ENCODE measurements at regions not wholly inside any gene's neighbourhood (a gene's known extent, or its start where the extent isn't known, plus 50 kb on each side); places are given as distances from the start of the nearest gene placed in this dataset.

DNA sequence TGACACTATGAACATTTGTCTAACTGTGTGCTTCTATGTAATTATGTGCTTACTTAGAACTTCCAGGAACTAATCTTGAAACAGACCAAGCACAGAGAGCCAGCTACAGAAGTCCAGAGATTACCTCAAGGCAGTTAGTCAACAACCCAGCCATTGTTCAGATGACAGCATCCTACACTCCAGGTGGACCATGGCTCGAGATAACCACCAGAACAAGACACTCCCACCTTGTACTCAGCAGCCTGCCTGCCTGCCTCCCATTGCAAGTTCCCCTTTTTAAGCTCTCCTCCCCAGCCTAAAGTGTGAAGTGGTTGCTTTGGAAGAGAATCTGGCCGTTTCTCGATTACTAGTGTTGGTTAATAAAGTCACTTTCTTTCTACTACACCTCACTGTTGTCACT is 1080.6 kb upstream of the LRRN3 start:
- Histone ChIP-seq H3K4me1 (replicated peaks in 1 of 2) (peaks cover 0 to 2% of the 10 kb centered on the region in 2 donors), H3K4me3 (no peak overlapping the region), H3K27ac (no peak overlapping the region)
- WGBS, 10 experiments, result 0 to 90% (median 82%) methylated on average over 2 to 3 of the region's 3 CpGs; no CpG with 5 or more reads in 3 of the 10 experiments
- in situ Hi-C loops (cut with MboI; ENCODE audit: low pct_unique_long_range_greater_than_20kb in 2 of 9, low sequenced_read_pairs in 9 of 9, unreplicated experiment in 9 of 9), result no loop called here
- no peak for ATAC-seq (replicated peaks in 6 of 8)

DNA sequence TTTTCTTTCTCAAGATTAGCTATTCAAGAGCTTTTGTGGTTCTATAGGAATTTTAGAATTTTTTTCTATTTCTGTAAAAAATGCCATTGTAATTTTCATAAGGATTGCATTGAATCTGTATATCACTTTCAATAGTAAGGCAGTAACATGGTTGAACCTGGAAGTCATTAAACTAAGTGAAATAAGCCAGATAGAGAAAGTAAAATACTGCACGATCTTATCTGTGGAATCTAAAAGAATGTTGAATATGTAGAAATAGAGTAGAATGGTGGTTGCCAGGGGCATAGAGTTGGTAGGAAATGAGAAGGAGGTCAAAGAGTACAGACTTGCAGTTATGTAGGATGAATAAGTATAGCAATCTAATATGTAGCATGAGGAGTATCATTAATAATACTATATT is 1073.5 kb upstream of the LRRN3 start:
- 0 to 100% (median 82%) methylated on average over 1 of the region's 1 CpG for WGBS, 10 experiments
- no peak overlapping the region for H3K4me3 ChIP-seq
- H3K4me1 ChIP-seq (replicated peaks in 1 of 2), result no peaks in the 10 kb centered on the region
- ATAC-seq (replicated peaks in 6 of 8), result no peak
- H3K27ac ChIP-seq, result no peak overlapping the region
- in situ Hi-C loops (cut with MboI; ENCODE audit: low pct_unique_long_range_greater_than_20kb in 2 of 9, low sequenced_read_pairs in 9 of 9, unreplicated experiment in 9 of 9), result no loop called here

- WGBS, 10 experiments, result 3 to 100% (median 78%) methylated on average over 1 to 3 of the region's 3 CpGs
- H3K4me1 ChIP-seq (replicated peaks in 1 of 2), result no peaks in the 10 kb centered on the region
- in situ Hi-C loops (cut with MboI; ENCODE audit: low pct_unique_long_range_greater_than_20kb in 2 of 9, low sequenced_read_pairs in 9 of 9, unreplicated experiment in 9 of 9), result no loop called here
- no peak overlapping the region for H3K4me3 ChIP-seq
- H3K27ac ChIP-seq, result no peak overlapping the region
- ATAC-seq (replicated peaks in 6 of 8), result no peak
Observed at GRCh38 chr7:110027385-110027784, 1063.5 kb upstream of the LRRN3 start.

- WGBS, 10 experiments, result 0 to 83% (median 83%) methylated on average over 1 of the region's 1 CpG; no CpG with 5 or more reads in 7 of the 10 experiments
- H3K4me3 ChIP-seq, result no peak overlapping the region
- in situ Hi-C loops (cut with MboI; ENCODE audit: low pct_unique_long_range_greater_than_20kb in 2 of 9, low sequenced_read_pairs in 9 of 9, unreplicated experiment in 9 of 9), result no loop called here
- ATAC-seq (replicated peaks in 6 of 8), result no peak
- H3K4me1 ChIP-seq (replicated peaks in 1 of 2), result no peaks in the 10 kb centered on the region
- no peak overlapping the region for H3K27ac ChIP-seq
Observed at GRCh38 chr7:110043519-110043918, 1047.4 kb upstream of the LRRN3 start.

DNA sequence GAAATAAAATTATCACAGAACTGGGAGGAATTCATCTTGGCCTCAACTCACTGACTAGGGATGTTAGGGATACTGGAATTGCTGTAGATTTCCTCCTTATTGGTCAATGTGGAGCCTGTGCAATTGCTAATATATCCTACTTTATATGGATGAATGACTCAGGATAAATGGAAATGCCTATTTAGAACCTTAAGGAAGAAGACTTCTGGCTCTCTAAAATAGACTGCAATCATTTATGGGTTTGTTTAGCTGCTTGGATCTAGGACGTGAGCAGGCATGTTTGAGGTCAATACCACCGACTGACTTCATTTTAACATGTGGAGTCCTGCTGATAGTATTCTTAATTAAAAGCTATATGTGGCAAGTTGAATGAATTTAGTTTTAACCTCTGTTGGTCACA is 1040.1 kb upstream of the LRRN3 start:
- in situ Hi-C loops (cut with MboI; ENCODE audit: low pct_unique_long_range_greater_than_20kb in 2 of 9, low sequenced_read_pairs in 9 of 9, unreplicated experiment in 9 of 9), result no loop called here
- no peak overlapping the region for H3K27ac ChIP-seq
- H3K4me1 ChIP-seq (replicated peaks in 1 of 2), result no peaks in the 10 kb centered on the region
- no peak overlapping the region for H3K4me3 ChIP-seq
- ATAC-seq (replicated peaks in 6 of 8), result peak in 3 of 8 experiments; percentile 43 to 89 (median 88)
- 0 to 93% (median 80%) methylated on average over 1 to 2 of the region's 2 CpGs; no CpG with 5 or more reads in 3 of the 10 experiments for WGBS, 10 experiments

- Histone ChIP-seq H3K4me3 (no peak overlapping the region), H3K27ac (no peak overlapping the region), H3K4me1 (replicated peaks in 1 of 2) (no peaks in the 10 kb centered on the region)
- 0 to 92% (median 58%) methylated on average over 1 to 2 of the region's 2 CpGs for WGBS, 10 experiments
- ATAC-seq (replicated peaks in 6 of 8), result no peak
- in situ Hi-C loops (cut with MboI; ENCODE audit: low pct_unique_long_range_greater_than_20kb in 2 of 9, low sequenced_read_pairs in 9 of 9, unreplicated experiment in 9 of 9), result no loop called here
Observed at GRCh38 chr7:110051372-110051771, 1039.6 kb upstream of the LRRN3 start.

- WGBS, 10 experiments, result 0 to 94% (median 63%) methylated on average over 1 to 3 of the region's 3 CpGs; no CpG with 5 or more reads in 1 of the 10 experiments
- Histone ChIP-seq H3K27ac (no peak overlapping the region), H3K4me1 (replicated peaks in 1 of 2) (no peaks in the 10 kb centered on the region), H3K4me3 (no peak overlapping the region)
- in situ Hi-C loops (cut with MboI; ENCODE audit: low pct_unique_long_range_greater_than_20kb in 2 of 9, low sequenced_read_pairs in 9 of 9, unreplicated experiment in 9 of 9), result no loop called here
- peak in 2 of 8 experiments; percentile 82 to 97 for ATAC-seq (replicated peaks in 6 of 8)
Observed at GRCh38 chr7:110056331-110056730, 1034.6 kb upstream of the LRRN3 start.

GRCh38 chr7:110058401-110058800 is 1032.5 kb upstream of the LRRN3 start:
- ATAC-seq (replicated peaks in 6 of 8), result no peak

DNA sequence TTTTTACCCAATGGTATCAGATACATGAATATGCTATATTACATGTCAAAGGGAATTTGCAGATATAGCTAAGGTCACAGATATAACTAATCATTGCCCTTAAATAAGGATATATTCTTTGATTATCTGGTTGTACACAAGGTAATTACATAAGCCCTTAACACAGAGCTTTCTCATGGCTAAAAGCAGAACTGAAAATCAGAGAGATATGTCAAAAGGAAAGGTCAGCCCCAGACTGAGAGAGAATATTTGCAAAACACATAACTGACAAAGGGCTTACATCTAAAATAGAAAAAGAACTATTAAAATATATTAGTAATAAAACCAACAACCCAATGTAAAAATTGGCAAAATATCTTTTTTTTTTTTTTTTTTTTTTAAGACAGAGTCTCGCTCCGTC is 1029.5 kb upstream of the LRRN3 start:
- H3K4me3 ChIP-seq, result no peak overlapping the region
- H3K27ac ChIP-seq, result no peak overlapping the region
- ATAC-seq (replicated peaks in 6 of 8), result no peak
- WGBS, 10 experiments, result 40 to 100% methylated on average over 1 to 2 of the region's 2 CpGs; no CpG with 5 or more reads in 8 of the 10 experiments
- in situ Hi-C loops (cut with MboI; ENCODE audit: low pct_unique_long_range_greater_than_20kb in 2 of 9, low sequenced_read_pairs in 9 of 9, unreplicated experiment in 9 of 9), result no loop called here
- peaks cover 4 to 10% of the 10 kb centered on the region in 2 donors for H3K4me1 ChIP-seq (replicated peaks in 1 of 2)

More at GRCh38 chr7:110058401-110058800, 1032.5 kb upstream of the LRRN3 start:
- Histone ChIP-seq H3K4me1 (replicated peaks in 1 of 2) (no peaks in the 10 kb centered on the region), H3K4me3 (no peak overlapping the region), H3K27ac (no peak overlapping the region)
- in situ Hi-C loops (cut with MboI; ENCODE audit: low pct_unique_long_range_greater_than_20kb in 2 of 9, low sequenced_read_pairs in 9 of 9, unreplicated experiment in 9 of 9), result no loop called here
- 0 to 100% (median 82%) methylated on average over 1 of the region's 1 CpG for WGBS, 10 experiments

DNA sequence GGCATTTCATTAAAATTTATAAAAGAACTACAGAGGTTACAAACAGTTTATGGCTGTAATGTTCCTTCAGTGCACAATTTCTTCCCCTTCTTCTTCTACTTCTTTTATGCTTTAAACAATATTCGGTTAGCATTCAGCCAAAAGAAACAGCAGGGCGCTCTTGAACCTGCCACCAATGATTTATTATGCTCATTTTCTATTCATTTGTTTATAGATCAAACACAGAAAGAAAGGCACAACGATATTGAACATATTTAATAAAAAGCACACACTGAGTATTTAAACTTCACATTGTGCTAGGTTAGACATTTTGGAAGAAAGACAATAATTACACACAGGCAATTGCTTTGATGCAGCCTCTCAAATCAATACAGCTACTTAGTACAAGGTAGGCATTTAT is 1025.8 kb upstream of the LRRN3 start:
- Histone ChIP-seq H3K27ac (no peak overlapping the region), H3K4me3 (no peak overlapping the region), H3K4me1 (replicated peaks in 1 of 2) (peaks cover 4 to 10% of the 10 kb centered on the region in 2 donors)
- 0 to 45% (median 26%) methylated on average over 1 to 3 of the region's 3 CpGs for WGBS, 10 experiments
- in situ Hi-C loops (cut with MboI; ENCODE audit: low pct_unique_long_range_greater_than_20kb in 2 of 9, low sequenced_read_pairs in 9 of 9, unreplicated experiment in 9 of 9), result no loop called here
- ATAC-seq (replicated peaks in 6 of 8), result peak in 1 of 8 experiments; percentile 10

DNA sequence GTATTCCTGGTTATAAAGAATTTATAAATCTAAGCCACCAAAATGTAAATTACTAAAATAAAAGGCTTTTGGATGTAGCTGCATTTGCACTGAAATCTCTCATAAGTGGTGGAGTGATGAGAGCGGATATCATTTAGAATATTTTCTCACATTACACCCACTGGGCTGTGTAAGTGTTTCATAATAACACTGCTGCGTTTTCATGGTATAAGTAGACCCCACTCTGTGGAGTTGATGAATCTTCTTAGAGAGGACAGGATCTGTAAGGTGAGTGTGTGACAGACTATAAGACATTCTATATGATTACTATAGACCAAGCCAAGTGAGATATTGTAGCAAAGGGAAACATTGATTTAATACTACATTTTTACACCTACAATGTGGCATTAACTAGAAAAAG is 1024.1 kb upstream of the LRRN3 start:
- H3K4me1 ChIP-seq (replicated peaks in 1 of 2), result peaks cover 4 to 10% of the 10 kb centered on the region in 2 donors
- H3K4me3 ChIP-seq, result no peak overlapping the region
- in situ Hi-C loops (cut with MboI; ENCODE audit: low pct_unique_long_range_greater_than_20kb in 2 of 9, low sequenced_read_pairs in 9 of 9, unreplicated experiment in 9 of 9), result no loop called here
- no peak overlapping the region for H3K27ac ChIP-seq
- no peak for ATAC-seq (replicated peaks in 6 of 8)
- 0 to 100% (median 76%) methylated on average over 1 to 2 of the region's 2 CpGs; no CpG with 5 or more reads in 3 of the 10 experiments for WGBS, 10 experiments

DNA sequence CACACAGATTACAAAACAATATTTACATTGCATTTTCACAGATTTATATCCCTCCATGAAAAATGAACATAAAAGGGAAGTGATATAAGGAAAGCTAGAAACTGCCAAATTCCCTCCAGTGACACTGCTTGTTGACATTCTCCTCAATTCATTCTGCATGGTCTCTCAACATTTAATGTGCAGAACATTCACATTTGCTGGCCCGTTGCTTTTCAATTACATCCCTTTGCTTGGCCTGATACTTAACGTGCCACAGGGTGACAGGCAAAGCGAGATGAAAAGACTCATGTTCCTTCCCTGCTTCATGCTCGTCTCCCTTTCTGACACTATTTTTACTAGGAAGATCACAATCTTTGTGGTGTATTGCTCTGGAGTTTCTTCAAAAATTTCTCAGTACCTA is 1019.7 kb upstream of the LRRN3 start:
- Histone ChIP-seq H3K4me3 (no peak overlapping the region), H3K4me1 (replicated peaks in 1 of 2) (no peaks in the 10 kb centered on the region), H3K27ac (no peak overlapping the region)
- WGBS, 10 experiments, result 5 to 77% (median 53%) methylated on average over 2 to 4 of the region's 4 CpGs; no CpG with 5 or more reads in 1 of the 10 experiments
- ATAC-seq (replicated peaks in 6 of 8), result no peak
- in situ Hi-C loops (cut with MboI; ENCODE audit: low pct_unique_long_range_greater_than_20kb in 2 of 9, low sequenced_read_pairs in 9 of 9, unreplicated experiment in 9 of 9), result no loop called here

- Histone ChIP-seq H3K4me1 (replicated peaks in 1 of 2) (no peaks in the 10 kb centered on the region), H3K4me3 (no peak overlapping the region), H3K27ac (no peak overlapping the region)
- in situ Hi-C loops (cut with MboI; ENCODE audit: low pct_unique_long_range_greater_than_20kb in 2 of 9, low sequenced_read_pairs in 9 of 9, unreplicated experiment in 9 of 9), result no loop called here
- WGBS, 10 experiments, result 0 to 88% (median 20%) methylated on average over 1 of the region's 1 CpG; no CpG with 5 or more reads in 5 of the 10 experiments
- ATAC-seq (replicated peaks in 6 of 8), result no peak
Observed at GRCh38 chr7:110075450-110075849, 1015.5 kb upstream of the LRRN3 start.

GRCh38 chr7:110076194-110076593 is 1014.7 kb upstream of the LRRN3 start:
- in situ Hi-C loops (cut with MboI; ENCODE audit: low pct_unique_long_range_greater_than_20kb in 2 of 9, low sequenced_read_pairs in 9 of 9, unreplicated experiment in 9 of 9), result no loop called here
- no peak overlapping the region for H3K4me3 ChIP-seq
- no peak for ATAC-seq (replicated peaks in 6 of 8)
- no peak overlapping the region for H3K27ac ChIP-seq
- no peaks in the 10 kb centered on the region for H3K4me1 ChIP-seq (replicated peaks in 1 of 2)
- 11 to 100% (median 91%) methylated on average over 1 to 3 of the region's 3 CpGs for WGBS, 10 experiments
